GM12878 (cell line): ENCODE measurements at regions not wholly inside any gene's neighbourhood (a gene's known extent, or its start where the extent isn't known, plus 50 kb on each side); places are given as distances from the start of the nearest gene placed in this dataset.

ENCODE experiments used
- ATAC-seq: fragments of 200-7000 bp; cut with Tn5 transposase; 3 replicates; pipeline ENCODE4 v1.9.1; 2020; ENCODE audit warnings: mild to moderate bottlenecking, moderate library complexity
- BruUV-seq: library from RNA; stranded (reverse); fragments of 400-500 nt; replicated peaks from 2 replicates; lab custom pipeline; 2021; lab: Mats Ljungman, UMichigan
- CTCF ChIA-PET: fragments of 300-600 bp; sonication (Branson Sonifier 250); formaldehyde crosslinking; extraction: SDS; loops from one replicate; lab custom pipeline; 2021; ENCODE audit warnings: inconsistent platforms; lab: Yijun Ruan, JAX
- POLR2A ChIA-PET: fragments of 350-600 bp; formaldehyde crosslinking; extraction: SDS; loops from one replicate; lab custom pipeline; 2021; ENCODE audit warnings: inconsistent platforms; lab: Charles Lee
- RAD21 ChIA-PET: fragments of 300-600 bp; sonication (Branson Sonifier 250); formaldehyde crosslinking; loops from one replicate; lab custom pipeline; 2023; ENCODE audit warnings: antibody characterized with exemption; ENCODE audit not compliant: unreplicated experiment; lab: Charles Lee
- SMC1A ChIA-PET: fragments of 300-600 bp; sonication (Branson Sonifier 250); formaldehyde crosslinking; loops from one replicate; lab custom pipeline; 2023; ENCODE audit not compliant: unreplicated experiment, uncharacterized antibody; lab: Charles Lee
- DNase-seq: peaks from one replicate; pipeline ENCODE4 v3.0.0-alpha.2; 2011; ENCODE audit warnings: low read depth, low spot score
- FAIRE-seq: peaks from 3 replicates; lab custom pipeline; 2011; peaks lifted over from hg19 to GRCh38; lab: Jason Lieb, UNC
- H2AFZ ChIP-seq: 2 replicates; pipeline ENCODE4 v1.6.0; 2011; ENCODE audit warnings: low read depth, low read length, control low read depth; ENCODE audit not compliant: control insufficient read depth
- H3K27ac ChIP-seq: 2 replicates; pipeline ENCODE4 v1.5.1; 2011; ENCODE audit warnings: control low read depth; ENCODE audit not compliant: control insufficient read depth, insufficient read depth
- H3K27me3 ChIP-seq, 2 experiments: replicated peaks in 1 of 2; 2 replicates each; pipeline versions ENCODE4 v1.6.0 to v1.6.1; 2011; ENCODE audit warnings: low read length in 1 of 2; ENCODE audit not compliant: control insufficient read depth in 2 of 2, insufficient read depth in 2 of 2
- H3K36me3 ChIP-seq, 2 experiments: 2 replicates each; pipeline ENCODE4 v1.5.1; 2011; ENCODE audit warnings: low read length in 1 of 2; ENCODE audit not compliant: control insufficient read depth in 2 of 2, insufficient read depth in 2 of 2
- H3K4me1 ChIP-seq: 2 replicates; pipeline ENCODE4 v1.6.1; 2011; ENCODE audit warnings: mild to moderate bottlenecking, low read length, moderate library complexity, mixed read lengths; ENCODE audit not compliant: control insufficient read depth, insufficient read depth
- H3K4me2 ChIP-seq: 2 replicates; pipeline ENCODE4 v1.6.0; 2011; ENCODE audit warnings: control low read depth; ENCODE audit not compliant: control insufficient read depth, insufficient read depth
- H3K4me3 ChIP-seq: fragments of 200-600 bp; sonication (generic); 2 replicates; pipeline ENCODE4 v1.5.1; 2016
- H3K79me2 ChIP-seq: 2 replicates; pipeline ENCODE4 v1.6.0; 2011; ENCODE audit warnings: low read length; ENCODE audit not compliant: control insufficient read depth, insufficient read depth
- H3K9ac ChIP-seq: 2 replicates; pipeline ENCODE4 v1.8.0; 2011; ENCODE audit warnings: low read length, control low read depth, mixed read lengths; ENCODE audit not compliant: control insufficient read depth, insufficient read depth
- H3K9me3 ChIP-seq: replicated peaks from 3 replicates; pipeline ENCODE4 v1.5.1; 2011; ENCODE audit warnings: mild to moderate bottlenecking, low read length; ENCODE audit not compliant: control insufficient read depth, insufficient read depth
- H4K20me1 ChIP-seq: 2 replicates; pipeline ENCODE4 v1.6.0; 2011; ENCODE audit not compliant: control insufficient read depth, insufficient read depth
- BCL11A ChIP-seq: IDR thresholded peaks from 2 replicates; pipeline ENCODE4 v1.6.1; 2011; ENCODE audit warnings: low read depth, low read length
- FOS ChIP-seq: IDR thresholded peaks from 3 replicates; pipeline ENCODE4 v1.6.1; 2011; ENCODE audit warnings: borderline replicate concordance; ENCODE audit not compliant: insufficient read length; ENCODE audit errors: extremely low read depth
- HDAC6 ChIP-seq: fragments of 200-600 bp; sonication (generic); IDR thresholded peaks from one replicate; pipeline ENCODE4 v1.8.0; 2017; ENCODE audit warnings: antibody characterized with exemption; ENCODE audit not compliant: unreplicated experiment
- JUNB ChIP-seq: IDR thresholded peaks from 2 replicates; pipeline ENCODE4 v1.6.1; 2016; ENCODE audit warnings: antibody characterized with exemption, mild to moderate bottlenecking
- MXI1 ChIP-seq: fragments of 150-350 bp; IDR thresholded peaks from 2 replicates; pipeline ENCODE4 v1.6.1; 2011; ENCODE audit warnings: low read depth, mild to moderate bottlenecking, inconsistent platforms, low read length, improper control_type of control experiment
- PAX8 ChIP-seq: fragments of 450-650 bp; IDR thresholded peaks from 2 replicates; pipeline ENCODE4 v1.6.1; 2017; ENCODE audit warnings: mild to moderate bottlenecking, moderate library complexity
- PML ChIP-seq: IDR thresholded peaks from 2 replicates; pipeline ENCODE4 v1.6.1; 2012; ENCODE audit warnings: low read length, inconsistent platforms
- RAD21 ChIP-seq: IDR thresholded peaks from 2 replicates; pipeline ENCODE4 v1.6.1; 2011; ENCODE audit warnings: mild to moderate bottlenecking, low read depth, low read length, moderate library complexity; ENCODE audit not compliant: insufficient read depth
- TARDBP ChIP-seq: IDR thresholded peaks from 2 replicates; pipeline ENCODE4 v1.6.1; 2016; ENCODE audit warnings: borderline replicate concordance
- WGBS: methylation state at CpG from one replicate; pipeline ENCODE4 v1.1.6; 2016; ENCODE audit warnings: low lambda C conversion rate; ENCODE audit not compliant: insufficient replicate concordance, insufficient coverage; ENCODE audit errors: missing lambda C conversion rate; 5-methylcytosine and 5-hydroxymethylcytosine counted together
- in situ Hi-C: fragments of 300-500 bp; cut with MboI; formaldehyde crosslinking; loops from 9 replicates; pipeline ENCODE4 v1.14.3; 2018; ENCODE audit warnings: mixed read lengths
- intact Hi-C: fragments of 100-400 bp; cut with micrococcal nuclease; formaldehyde crosslinking; loops from one replicate; pipeline ENCODE4 v1.14.2; 2022; ENCODE audit not compliant: unreplicated experiment

GRCh38 chr18:47710451-47710850 is 220.0 kb downstream of the SMAD2 start:
- Histone ChIP-seq H3K4me3 (no peak overlapping the region), H4K20me1 (no peaks in the 10 kb centered on the region), H3K36me3 (no peaks in the 10 kb centered on the region), H2AFZ (no peak overlapping the region), H3K27me3 (no peaks in the 10 kb centered on the region), H3K27ac (no peak overlapping the region), H3K9ac (no peak overlapping the region), H3K4me1 (no peaks in the 10 kb centered on the region), H3K4me2 (no peak overlapping the region), H3K9me3 (no peaks in the 10 kb centered on the region), H3K79me2 (no peaks in the 10 kb centered on the region)
- CTCF ChIA-PET = interaction anchor here (1.4 kb wide), 1 partner anchor 38 kb away, joined by 3 read pairs; no protein-coding TSS in a partner anchor
- FAIRE-seq (no peak), DNase-seq (no peak), ATAC-seq (no peak)
- SMC1A ChIA-PET = interaction anchor here (0.7 to 1.7 kb wide), 3 partner anchors 25 to 86 kb away, joined by 3 to 5 read pairs (median 3); no protein-coding TSS in a partner anchor
- WGBS = 33% methylated on average over 2 of the region's 2 CpGs
- TF ChIP-seq BCL11A (no peak), HDAC6 (no peak), MXI1 (no peak)
- RAD21 ChIA-PET = no interaction called here
- intact Hi-C loops = no loop called here
- POLR2A ChIA-PET = no interaction called here
- BruUV-seq = no TSS peak
- in situ Hi-C loops = no loop called here

- H3K4me3 ChIP-seq = no peak overlapping the region
- H3K27ac ChIP-seq = no peak overlapping the region
- RAD21 ChIA-PET = no interaction called here
- no peak overlapping the region for H3K9ac ChIP-seq
- no peak for ATAC-seq
- no peaks in the 10 kb centered on the region for H3K9me3 ChIP-seq
- CTCF ChIA-PET = no interaction called here
- FAIRE-seq = no peak
- H2AFZ ChIP-seq = no peak overlapping the region
- no peak overlapping the region for H3K4me2 ChIP-seq
- DNase-seq = no peak
- no peaks in the 10 kb centered on the region for H4K20me1 ChIP-seq
- 12% methylated on average over 4 of the region's 4 CpGs for WGBS
- intact Hi-C loops = no loop called here
- BruUV-seq = no TSS peak
- in situ Hi-C loops = no loop called here
- TF ChIP-seq JUNB (no peak), PML (no peak), RAD21 (no peak), PAX8 (no peak), TARDBP (no peak), FOS (no peak)
- H3K79me2 ChIP-seq = no peaks in the 10 kb centered on the region
- SMC1A ChIA-PET = interaction anchor here (0.7 to 1.7 kb wide), 2 partner anchors 24 to 85 kb away, joined by 3 to 5 read pairs; no protein-coding TSS in a partner anchor
- H3K27me3 ChIP-seq = no peaks in the 10 kb centered on the region
- no peaks in the 10 kb centered on the region for H3K36me3 ChIP-seq
- POLR2A ChIA-PET = interaction anchor here (0.6 kb wide), 1 partner anchor 35 kb away, joined by 5 read pairs; no protein-coding TSS in a partner anchor
- no peaks in the 10 kb centered on the region for H3K4me1 ChIP-seq
Observed at GRCh38 chr18:47709556-47709955, 220.9 kb downstream of the SMAD2 start.
